GM21515 (cell line): ENCODE measurements at regions not wholly inside any gene's neighbourhood (a gene's known extent, or its start where the extent isn't known, plus 50 kb on each side); places are given as distances from the start of the nearest gene placed in this dataset.

Experiments
- ATAC-seq: cut with Tn5 transposase; IDR thresholded peaks from one replicate; pipeline ENCODE4 v1.9.1; 2021; ENCODE audit not compliant: unreplicated experiment

DNA sequence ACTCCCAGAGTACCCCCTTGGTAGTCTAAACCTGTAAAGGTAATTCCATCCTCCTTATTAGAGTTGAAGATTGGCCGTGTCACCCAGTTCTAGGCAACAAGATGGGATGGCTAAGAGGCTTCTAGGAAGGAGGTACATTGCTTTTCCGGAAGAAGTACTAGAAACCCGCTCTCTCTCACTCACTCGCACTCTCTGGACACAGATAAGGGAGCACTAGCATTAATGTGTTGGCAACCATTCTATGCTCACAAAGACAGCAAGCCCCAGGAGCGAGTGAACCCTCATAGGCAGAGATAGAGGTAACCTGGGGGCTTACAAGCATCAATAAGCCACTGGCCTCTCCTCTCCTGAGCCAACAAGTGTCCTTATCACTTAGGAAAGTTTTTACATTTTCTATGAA is 503.2 kb upstream of the JARID2 start:
- no peak for ATAC-seq

DNA sequence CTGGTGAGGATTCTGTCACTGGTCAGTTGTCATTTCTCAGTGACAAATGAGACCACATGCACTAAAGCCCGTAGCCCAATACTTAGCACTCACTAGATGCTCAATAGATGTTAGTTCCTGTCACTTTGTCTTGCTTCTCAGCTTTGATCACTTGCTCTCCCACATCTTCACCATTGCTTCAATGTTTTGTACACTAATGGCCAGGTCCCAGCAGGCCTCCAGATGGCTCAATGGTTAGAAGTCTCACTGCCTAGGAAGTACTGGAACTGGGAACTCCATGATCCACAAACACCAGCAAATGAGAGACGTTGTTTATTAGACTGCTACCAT is 502.8 kb upstream of the JARID2 start:
- peak; percentile 11 for ATAC-seq

DNA sequence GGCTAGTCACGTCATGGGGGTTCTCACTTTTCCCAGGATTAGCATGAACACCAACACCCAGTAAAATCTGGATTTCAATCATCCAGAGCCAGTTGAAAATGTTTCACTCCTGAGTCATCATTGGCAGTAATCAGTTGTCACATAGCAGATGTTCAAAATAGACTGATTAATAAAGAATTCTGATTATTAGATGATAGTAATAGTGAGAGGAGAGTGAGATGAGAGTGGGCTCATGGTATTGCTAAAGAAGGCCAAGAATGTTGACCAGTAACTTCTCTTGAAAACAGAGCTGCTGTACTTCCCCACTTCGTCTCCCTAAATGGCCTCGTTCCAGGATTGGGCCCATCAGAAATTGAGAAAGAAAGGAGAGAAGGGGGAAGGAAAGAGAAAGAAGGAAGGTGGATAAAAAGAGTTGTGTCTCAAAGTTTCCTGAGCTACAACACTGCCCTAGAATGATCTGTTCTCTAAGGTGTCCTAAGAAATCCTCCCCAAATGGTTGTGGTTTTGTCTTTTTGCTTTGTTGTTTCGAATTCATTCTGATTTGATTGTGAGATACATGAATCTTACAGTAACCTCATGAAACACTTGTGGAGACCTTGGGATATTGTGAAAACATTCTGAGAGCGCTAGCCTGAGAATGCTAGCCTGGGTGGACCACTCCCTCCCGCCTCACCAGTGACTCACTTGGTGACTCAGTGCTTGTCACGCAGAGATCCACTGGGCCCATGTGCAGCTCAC is 502.2 kb upstream of the JARID2 start:
- ATAC-seq = peak; percentile 45

DNA sequence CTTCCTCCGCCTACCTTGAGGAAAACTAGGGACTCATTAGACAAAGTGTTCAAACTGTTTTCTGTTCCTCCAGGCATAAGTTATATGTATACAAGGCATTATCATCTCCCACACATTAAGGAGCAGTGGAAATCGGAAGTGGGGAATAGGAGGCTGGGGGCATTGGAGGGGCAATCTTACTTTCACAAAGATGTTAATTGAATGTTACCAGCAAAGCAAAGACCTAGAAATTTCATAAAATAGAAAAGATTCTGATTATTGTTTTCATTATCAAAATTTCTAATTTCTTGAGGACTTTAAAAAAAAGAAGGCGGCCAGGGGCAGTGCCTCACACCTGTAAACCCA is 501.7 kb upstream of the JARID2 start:
- no peak for ATAC-seq

DNA sequence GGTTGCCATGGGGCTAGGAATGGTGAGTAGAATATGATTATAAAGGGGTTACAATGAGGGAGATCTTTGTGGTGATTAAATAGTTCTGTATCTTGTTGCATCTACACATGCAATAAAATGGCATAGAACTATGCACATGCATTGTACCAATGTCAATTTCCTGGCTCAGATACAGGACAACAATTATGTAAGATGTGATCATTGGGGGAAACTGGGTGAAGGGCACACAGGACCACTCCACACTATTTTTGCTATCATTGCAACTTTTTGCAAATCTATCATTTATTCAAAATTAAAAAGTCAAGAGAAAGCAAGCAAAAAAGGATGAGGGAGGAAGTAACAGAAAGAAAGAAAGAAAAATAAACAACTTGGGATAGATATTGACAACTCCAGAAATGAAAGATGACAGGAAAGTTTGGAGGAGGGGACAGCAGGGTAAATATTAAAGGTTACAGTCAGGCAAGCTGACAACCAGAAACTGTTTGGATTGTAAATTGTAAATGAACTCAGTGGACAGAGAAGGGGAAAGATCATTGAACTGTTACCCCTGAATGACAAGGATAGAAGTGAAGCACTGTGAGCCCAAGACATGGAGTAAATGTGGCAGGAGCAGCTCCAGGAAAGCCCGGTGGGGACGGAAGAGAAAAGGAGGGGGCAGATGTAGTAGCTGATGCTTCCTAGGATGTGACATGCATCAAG is 499.6 kb upstream of the JARID2 start:
- ATAC-seq = no peak

DNA sequence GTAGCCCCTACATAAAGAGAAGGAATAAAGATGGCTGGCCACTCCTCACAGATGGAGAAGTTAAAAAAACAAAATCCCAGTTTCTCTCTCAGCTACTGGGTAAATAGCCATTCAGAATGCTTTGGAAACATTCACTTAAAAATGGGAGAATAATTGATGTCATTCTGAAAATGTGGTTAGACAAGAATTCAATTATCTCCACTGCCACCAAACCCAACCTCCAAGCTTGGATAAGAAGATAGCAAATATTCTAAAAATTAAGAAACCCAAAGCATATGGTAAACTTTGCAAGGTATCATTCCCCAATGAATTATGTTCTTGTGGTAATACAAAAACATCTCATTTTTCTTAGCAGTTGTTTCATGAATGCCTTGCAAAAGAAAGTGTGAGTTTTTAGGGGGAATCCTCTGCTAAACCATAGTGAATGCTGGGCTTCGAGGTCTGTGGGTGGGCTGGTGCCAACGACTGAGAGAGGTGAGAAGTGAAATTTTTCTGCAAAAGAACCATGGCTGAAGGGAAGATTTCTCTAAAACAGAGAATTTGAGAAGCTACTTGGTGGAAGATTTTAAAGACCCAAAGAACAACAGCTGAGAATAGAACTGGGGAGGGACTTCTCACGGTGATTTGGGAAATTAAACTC is 497.9 kb upstream of the JARID2 start:
- no peak for ATAC-seq

DNA sequence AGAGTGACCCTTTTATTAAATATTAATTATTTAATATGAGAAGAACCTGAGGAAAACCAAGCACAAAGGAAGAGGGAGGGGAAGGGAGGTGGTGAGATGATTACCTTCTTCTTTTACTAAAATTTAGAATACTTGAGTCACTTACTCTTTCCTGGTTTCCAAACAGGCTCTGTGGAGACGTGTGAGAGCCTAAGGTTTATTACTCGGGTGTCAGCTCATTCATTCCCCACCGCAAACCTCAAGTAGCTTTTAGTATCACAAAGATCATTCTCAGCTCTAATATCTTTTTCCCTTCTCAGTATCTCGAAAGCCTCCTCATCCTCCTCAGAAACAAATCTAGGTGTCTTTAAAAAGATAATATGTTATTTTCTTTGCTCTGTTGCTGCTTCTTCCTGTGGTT is 497.2 kb upstream of the JARID2 start:
- ATAC-seq = no peak

DNA sequence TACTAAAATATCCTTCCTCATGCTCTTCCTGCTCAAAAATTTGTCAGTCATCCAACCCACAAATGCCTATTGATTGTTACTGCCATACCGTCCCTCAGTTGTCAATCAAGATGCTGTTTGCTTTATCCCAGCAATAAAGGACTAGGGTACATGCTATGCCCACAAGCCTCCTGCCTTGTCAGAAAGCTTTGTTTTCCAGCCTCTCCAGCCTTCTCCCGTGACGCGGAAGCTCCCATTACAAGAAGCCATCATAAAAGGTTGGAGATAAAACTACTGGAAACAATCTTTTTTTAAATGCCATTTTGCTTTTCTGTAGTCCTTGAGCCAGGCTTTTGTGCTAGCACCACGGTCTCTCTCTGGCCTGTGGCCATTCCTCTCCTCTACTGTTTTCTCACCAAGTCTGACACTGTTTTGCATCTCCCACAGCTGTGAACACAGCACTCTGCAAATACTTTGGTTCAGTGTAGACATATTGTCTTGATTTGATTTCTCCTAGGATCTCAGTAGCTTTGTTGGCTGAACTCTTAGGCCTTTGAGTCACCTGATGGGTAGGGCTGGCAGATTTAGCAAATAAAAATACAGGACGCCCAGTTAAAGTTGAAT is 495.7 kb upstream of the JARID2 start:
- ATAC-seq = no peak

DNA sequence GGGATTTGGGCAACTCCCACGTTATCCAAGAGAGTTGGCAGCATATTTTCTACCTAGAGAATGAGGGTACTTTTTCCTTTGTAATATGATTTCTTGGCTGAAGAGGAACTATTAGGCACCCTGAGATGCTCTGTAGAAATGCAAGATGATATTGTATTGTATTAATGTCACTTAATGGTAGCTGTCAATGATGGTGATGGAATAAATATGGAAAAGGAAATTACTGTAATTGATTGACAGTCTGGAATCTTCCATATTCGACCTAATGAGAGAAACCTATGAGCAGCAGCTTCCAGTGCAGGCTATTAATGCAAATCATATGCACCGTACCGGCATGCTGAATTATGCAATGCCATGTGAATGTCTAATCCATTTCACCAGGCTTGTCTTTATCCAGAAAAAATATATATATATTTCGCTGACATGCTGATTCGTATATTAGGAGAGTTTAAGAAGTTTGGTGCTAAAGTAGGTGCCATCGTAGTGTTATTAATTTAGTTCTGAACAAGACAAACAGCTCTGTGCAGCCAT is 494.2 kb upstream of the JARID2 start:
- no peak for ATAC-seq

DNA sequence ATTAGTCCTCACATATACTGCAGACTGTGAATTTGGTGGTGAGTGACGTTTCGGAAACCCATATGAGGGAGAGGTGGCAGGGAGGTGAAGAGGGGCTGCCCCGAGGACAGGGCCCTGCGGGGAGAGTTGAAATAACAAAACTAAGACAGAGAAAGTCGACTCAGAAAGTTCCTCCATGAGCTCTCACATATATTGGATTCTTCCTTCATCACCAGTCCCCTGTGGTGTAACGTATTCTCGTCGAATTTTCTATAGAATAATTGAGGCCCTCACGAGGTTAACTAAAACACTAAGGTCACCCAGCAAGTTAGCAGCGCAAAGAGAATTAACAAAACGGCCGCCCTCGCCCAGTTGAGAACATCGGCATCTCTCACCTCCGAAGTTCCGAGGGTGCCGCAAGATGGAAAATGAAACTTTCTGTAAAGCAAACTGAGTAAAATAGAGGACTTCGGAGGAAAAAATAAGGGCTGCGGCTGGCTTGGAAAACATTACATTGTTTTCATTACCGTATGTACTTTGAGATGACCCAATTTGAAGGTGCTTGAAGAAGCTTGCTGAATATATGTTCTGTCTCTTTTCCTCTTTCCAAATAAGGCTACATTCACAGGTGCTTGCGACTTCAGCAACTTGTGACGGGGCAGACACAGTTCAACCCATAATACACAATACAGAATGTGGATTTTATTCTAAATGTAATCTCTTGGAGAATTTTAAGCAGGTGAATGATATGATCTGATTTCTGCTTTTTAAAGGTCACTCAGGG is 490.9 kb upstream of the JARID2 start:
- ATAC-seq = no peak

DNA sequence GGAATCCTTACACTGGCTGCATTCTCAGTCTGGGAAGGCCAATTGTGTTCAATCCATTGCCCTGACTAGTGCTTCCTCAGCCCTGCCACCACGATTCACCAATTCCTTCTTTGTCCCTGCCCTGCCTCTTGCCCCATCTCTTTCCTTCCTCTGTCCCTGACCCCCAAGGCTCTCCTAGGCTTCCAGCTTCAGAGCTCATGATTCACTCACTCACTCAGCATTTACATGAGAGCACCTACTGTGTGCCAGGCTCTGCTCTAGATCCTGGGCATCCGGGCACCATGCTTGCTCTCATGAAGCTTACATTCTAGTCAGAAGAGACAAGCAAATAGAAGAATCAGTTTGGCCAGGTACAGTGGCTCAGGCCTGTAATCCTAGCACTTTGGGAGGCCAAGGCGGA is 489.5 kb upstream of the JARID2 start:
- no peak for ATAC-seq

DNA sequence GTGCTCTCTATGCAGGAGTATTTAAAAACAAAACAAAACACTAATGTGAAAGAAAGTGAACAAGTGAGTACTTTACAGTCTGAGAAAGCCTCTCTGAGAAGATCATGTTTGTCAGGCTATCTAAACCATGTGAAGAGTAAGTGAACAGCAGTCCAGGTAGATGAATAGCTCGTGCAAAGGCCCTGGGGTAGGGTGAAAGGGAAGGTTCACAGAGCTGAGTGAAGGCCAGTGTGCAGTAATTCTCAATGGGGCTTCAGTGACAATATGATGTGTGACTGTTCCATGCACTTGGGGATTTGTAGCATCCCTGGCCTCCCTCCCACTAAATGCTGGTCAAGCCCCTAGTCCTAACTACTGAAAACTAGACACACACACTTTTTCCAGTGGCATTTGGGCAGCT is 488.9 kb upstream of the JARID2 start:
- no peak for ATAC-seq

DNA sequence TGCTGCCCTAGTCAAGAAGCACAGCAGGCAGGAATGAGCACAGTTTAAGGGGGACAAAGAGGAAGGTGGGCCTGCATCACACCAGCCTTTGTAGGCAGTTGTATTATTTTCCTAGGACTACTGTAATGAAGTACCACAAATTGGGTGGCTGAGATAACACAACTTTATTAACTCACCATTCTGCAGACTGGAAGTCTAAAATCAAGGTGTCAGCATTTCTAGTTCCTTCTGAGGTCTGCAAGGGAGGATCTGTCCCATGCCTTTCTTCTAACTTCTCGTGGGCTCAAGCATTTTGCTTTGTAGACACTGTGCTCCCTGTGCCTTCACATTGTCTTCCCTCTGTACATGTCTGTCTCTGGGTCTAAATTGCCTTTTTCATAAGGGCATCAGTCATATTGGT is 488.5 kb upstream of the JARID2 start:
- no peak for ATAC-seq

DNA sequence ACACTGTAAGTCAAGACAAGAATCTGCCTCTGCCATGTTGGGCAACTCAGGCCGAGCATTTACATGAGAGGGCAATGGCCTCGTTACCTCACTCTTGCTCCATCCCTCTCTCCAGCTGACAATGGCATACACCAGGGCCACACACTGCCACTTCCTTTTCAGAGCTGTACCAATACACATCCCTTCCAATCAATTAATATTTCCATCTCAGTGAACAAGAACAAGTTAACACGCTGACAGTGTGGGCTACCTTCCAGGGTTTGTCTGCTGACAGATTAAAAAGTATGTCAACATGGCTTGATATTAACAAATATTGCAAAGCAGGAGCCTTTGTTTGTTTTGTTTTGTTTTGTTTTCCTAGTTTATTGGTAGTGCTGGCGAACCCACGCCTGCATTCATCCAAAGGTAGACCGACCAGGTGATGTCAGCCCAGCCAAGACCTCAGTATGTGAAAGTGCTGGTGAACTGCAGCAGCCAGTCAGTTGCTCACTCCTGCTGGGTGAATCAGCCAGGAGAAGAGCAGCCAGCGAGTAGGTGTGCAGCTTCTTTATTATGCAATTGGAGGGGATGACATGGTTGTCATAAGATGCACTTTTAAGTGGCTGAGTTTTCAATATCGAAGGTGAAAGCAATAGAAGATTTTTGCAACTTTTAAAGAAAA is 487.3 kb upstream of the JARID2 start:
- ATAC-seq = no peak

DNA sequence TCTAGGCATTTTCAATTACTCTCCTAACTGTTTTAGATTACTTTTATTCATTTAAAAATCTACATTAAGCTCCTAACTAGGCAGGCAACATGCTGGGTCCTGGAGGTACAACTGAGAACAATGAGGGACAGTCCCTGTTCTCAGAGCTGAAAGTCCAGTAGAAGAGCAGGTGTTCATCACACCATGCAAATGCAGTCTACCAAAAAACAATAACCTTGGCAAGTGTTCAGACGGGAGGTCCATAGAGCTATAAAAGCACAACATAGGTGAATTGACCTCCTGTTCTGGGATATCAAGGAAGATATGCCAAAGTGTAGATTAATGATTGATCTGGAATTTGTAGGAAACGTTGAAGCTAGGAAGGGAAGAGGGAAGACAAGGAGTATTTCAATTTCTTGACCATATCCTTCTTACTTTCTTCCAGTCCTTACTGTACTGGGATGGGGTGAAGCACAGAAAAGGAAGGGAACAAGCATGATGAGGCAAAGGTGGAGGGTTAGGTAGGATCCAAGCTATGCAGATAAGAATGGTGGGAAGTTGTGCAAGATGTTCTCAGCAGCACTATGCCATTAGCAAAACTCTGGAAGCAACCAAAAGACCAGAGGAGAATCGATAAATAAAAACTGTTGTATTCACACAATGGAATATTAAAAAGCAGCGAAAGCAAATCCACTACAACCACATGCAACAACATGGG is 485.7 kb upstream of the JARID2 start:
- no peak for ATAC-seq

DNA sequence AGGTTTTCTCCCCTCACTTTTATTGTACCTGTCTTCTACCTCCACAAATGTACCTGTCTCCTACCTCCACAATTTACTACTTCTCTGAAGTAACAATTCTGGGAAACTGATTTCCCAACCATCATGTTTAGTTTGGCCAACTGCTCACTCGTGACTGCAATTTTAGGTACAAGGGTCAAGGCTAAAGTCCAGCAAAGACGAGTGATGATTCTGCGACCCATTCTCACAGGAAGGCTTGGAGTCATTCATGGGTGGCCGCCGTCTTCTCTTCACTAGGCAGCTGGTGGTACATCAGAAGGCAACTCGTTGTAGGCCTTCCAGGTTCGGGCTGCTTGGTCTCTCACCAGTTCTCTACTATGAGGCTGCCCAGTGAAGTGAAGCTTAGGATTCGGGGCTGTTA is 483.8 kb upstream of the JARID2 start:
- ATAC-seq = no peak

DNA sequence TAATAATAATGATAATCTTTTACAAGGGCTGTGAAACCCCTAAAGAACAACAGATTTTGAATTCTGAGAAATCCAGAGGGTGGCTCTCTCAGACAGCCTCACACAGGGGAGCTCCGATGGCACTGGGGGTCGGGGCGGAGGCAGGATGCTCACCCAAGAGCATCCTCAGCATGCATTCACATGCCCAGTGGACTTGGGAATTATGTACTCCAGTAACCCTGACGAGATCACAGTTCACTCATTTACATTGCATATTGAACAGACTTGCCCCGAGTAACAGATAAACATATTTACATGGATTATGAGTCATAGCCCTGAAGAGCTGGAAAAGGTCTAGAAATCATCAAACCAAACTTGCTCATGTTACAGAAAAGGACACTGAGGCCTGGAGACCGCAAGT is 482.7 kb upstream of the JARID2 start:
- ATAC-seq = no peak

DNA sequence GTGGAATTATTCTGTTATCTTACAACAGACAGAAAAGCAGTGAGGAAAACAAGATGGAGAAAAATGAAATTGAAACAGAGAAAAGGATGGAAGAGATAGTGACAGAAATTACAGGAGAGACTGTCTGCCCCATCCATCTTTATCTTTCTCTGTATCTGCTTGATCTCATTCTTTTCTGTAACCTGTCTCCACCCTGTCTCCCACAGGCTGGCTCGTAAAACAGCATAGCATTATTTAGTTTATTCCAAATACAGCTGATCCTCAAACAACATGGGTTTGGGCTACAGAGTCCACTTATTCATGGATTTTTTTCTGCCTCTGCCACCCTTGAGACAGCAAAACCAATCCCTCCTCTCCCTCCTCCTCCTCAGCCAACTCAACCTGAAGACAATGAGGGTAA is 482.3 kb upstream of the JARID2 start:
- ATAC-seq = no peak

DNA sequence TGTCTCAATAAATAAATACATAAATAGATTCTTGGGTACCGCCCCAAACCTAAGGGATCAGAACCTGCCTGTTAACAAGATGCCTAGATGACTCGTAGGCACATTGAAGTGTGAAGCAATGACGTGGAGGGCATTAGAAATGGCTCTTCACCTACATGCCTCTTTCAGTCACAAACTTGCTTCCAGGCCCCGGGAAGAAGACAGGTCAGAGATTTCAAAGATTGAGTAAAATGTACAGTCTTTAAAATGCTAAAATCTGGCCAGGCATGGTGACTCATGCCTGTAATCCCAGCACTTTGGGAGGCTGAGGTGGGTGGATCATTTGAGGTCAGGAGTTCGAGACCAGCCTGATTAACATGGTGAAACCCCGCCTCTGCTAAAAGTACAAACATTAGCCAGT is 480.8 kb upstream of the JARID2 start:
- ATAC-seq = no peak

DNA sequence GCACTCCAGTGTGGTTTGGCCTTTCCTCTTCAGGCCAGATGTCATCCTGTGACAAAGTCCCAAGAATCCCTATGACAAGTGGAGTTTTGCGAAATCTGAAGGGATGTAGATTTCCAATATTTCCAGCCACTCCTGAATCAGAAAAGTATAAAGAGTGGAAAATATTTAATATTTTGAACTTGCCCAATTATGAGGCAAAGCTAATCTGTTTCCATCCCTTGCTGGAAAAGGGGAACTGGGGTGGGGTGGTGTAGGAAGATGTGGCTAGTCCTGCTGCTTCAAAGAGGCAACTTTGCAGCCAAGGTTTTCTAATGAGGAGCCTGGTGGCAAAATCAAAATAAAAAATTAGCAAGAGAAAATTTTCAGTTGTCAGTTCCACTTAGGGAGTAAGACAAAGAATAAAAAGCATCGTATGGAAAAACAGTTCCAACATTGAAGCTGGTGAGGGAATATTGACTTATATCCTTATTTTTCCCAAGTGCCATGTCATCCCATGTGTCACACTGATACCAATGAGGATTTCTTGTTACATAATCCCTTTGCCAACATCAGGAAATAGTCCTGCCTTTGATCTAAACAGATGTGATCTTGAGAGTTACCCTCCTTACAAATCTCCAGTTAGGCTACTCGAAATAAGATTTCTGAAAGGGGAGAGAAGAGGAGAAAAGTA is 480.0 kb upstream of the JARID2 start:
- no peak for ATAC-seq
